ENCODE measurements at regions not wholly inside any gene's neighbourhood (a gene's known extent, or its start where the extent isn't known, plus 50 kb on each side); places are given as distances from the start of the nearest gene placed in this dataset.

GRCh38 chr5:118208031-118208453 is 780.3 kb downstream of the DTWD2 start:
- TF ChIP-seq CTCF (conservative IDR thresholded peaks at IDR 0.05), result no peak
- TF ChIP-seq EZH2 (IDR thresholded peaks at IDR 0.05; ENCODE audit: low read depth), result no peak
- POLR2A ChIA-PET (ENCODE audit: unreplicated experiment), result no interaction called here
- H3K4me3 ChIP-seq, result no peak overlapping the region

GRCh38 chr5:118199801-118200200 is 788.5 kb downstream of the DTWD2 start:
- TF ChIP-seq CTCF (conservative IDR thresholded peaks at IDR 0.05) (no peak), EZH2 (IDR thresholded peaks at IDR 0.05; ENCODE audit: low read depth) (no peak)
- CTCF ChIA-PET, result no interaction called here

More at GRCh38 chr5:118208031-118208453, 780.3 kb downstream of the DTWD2 start:
- H3K4me2 ChIP-seq, result no peak overlapping the region
- H3K27ac ChIP-seq, result no peak overlapping the region
- H2AFZ ChIP-seq, result no peak overlapping the region
- BruUV-seq (replicated peaks), result no TSS peak
- H4K20me1 ChIP-seq (ENCODE audit: insufficient read depth), result no peaks in the 10 kb centered on the region
- CTCF ChIA-PET, result no interaction called here
- H3K79me2 ChIP-seq (ENCODE audit: low read depth), result no peaks in the 10 kb centered on the region
- no peaks in the 10 kb centered on the region for H3K9me3 ChIP-seq (ENCODE audit: insufficient read depth, low read depth)
- H3F3A ChIP-seq (ENCODE audit: insufficient read depth, low read depth), result no peaks in the 10 kb centered on the region
- DNase-seq, result no peak
- H3K27me3 ChIP-seq (ENCODE audit: insufficient read depth, low read depth), result no peaks in the 10 kb centered on the region
- intact Hi-C loops (cut with micrococcal nuclease; ENCODE audit: unreplicated experiment), result no loop called here
- no peaks in the 10 kb centered on the region for H3K9me2 ChIP-seq (ENCODE audit: insufficient read depth)
- no peaks in the 10 kb centered on the region for H3K36me3 ChIP-seq (ENCODE audit: low read depth)
- H3K4me1 ChIP-seq (replicated peaks; ENCODE audit: insufficient read depth), result no peaks in the 10 kb centered on the region

GRCh38 chr5:118196229-118196628 is 792.1 kb downstream of the DTWD2 start:
- no peaks in the 10 kb centered on the region for H3F3A ChIP-seq (ENCODE audit: insufficient read depth, low read depth)
- DNase-seq, result no peak
- no peaks in the 10 kb centered on the region for H3K27me3 ChIP-seq (ENCODE audit: insufficient read depth, low read depth)
- no peak overlapping the region for H3K27ac ChIP-seq
- TF ChIP-seq EZH2 (IDR thresholded peaks at IDR 0.05; ENCODE audit: low read depth) (no peak), CTCF (conservative IDR thresholded peaks at IDR 0.05) (no peak)
- no TSS peak for BruUV-seq (replicated peaks)
- H3K9me3 ChIP-seq (ENCODE audit: insufficient read depth, low read depth), result no peaks in the 10 kb centered on the region
- no peak overlapping the region for H2AFZ ChIP-seq
- no peaks in the 10 kb centered on the region for H3K9me2 ChIP-seq (ENCODE audit: insufficient read depth)
- intact Hi-C loops (cut with micrococcal nuclease; ENCODE audit: unreplicated experiment), result no loop called here
- no peak overlapping the region for H3K4me2 ChIP-seq
- ChIA-PET POLR2A (ENCODE audit: unreplicated experiment) (no interaction called here), CTCF (no interaction called here)
- no peak overlapping the region for H3K4me3 ChIP-seq
- H3K36me3 ChIP-seq (ENCODE audit: low read depth), result no peaks in the 10 kb centered on the region
- H3K79me2 ChIP-seq (ENCODE audit: low read depth), result no peaks in the 10 kb centered on the region
- no peaks in the 10 kb centered on the region for H4K20me1 ChIP-seq (ENCODE audit: insufficient read depth)
- H3K4me1 ChIP-seq (replicated peaks; ENCODE audit: insufficient read depth), result no peaks in the 10 kb centered on the region

More at GRCh38 chr5:118199801-118200200, 788.5 kb downstream of the DTWD2 start:
- H3K9me3 ChIP-seq (ENCODE audit: insufficient read depth, low read depth), result no peaks in the 10 kb centered on the region
- BruUV-seq (replicated peaks), result no TSS peak
- no peaks in the 10 kb centered on the region for H3K4me1 ChIP-seq (replicated peaks; ENCODE audit: insufficient read depth)
- H3K4me3 ChIP-seq, result no peak overlapping the region
- no peaks in the 10 kb centered on the region for H3K79me2 ChIP-seq (ENCODE audit: low read depth)
- no peaks in the 10 kb centered on the region for H3K9me2 ChIP-seq (ENCODE audit: insufficient read depth)
- H3K36me3 ChIP-seq (ENCODE audit: low read depth), result no peaks in the 10 kb centered on the region
- POLR2A ChIA-PET (ENCODE audit: unreplicated experiment), result no interaction called here
- DNase-seq, result no peak
- H3K4me2 ChIP-seq, result no peak overlapping the region
- H4K20me1 ChIP-seq (ENCODE audit: insufficient read depth), result no peaks in the 10 kb centered on the region
- no peak overlapping the region for H2AFZ ChIP-seq
- no peaks in the 10 kb centered on the region for H3K27me3 ChIP-seq (ENCODE audit: insufficient read depth, low read depth)
- no peak overlapping the region for H3K27ac ChIP-seq
- no peaks in the 10 kb centered on the region for H3F3A ChIP-seq (ENCODE audit: insufficient read depth, low read depth)
- intact Hi-C loops (cut with micrococcal nuclease; ENCODE audit: unreplicated experiment), result no loop called here
